ENCODE measurements at regions not wholly inside any gene's neighbourhood (a gene's known extent, or its start where the extent isn't known, plus 50 kb on each side); places are given as distances from the start of the nearest gene placed in this dataset.
A peak's percentile ranks its signal among the peaks of the same experiment; 100 is the strongest.

DNA sequence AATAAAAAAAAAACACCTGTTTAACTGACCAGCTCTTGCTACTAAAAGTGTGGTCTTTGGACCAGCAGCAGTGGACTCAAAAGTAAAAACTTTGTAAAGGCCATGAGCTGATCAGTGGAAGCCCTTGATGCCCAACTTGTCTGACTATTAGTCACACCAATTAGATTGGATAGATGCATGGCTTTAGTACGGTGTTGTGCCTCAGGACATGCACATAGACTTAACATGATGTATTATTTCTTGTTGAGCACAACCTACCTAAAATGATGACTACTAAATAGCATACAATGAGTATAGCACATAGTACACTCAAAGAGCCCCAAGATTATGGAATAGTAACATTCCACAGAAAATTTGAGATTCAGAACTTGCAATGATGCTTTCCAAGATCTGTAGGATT, 95.1 kb upstream of the FIBIN start:
- TF ChIP-seq, protein P1, sequence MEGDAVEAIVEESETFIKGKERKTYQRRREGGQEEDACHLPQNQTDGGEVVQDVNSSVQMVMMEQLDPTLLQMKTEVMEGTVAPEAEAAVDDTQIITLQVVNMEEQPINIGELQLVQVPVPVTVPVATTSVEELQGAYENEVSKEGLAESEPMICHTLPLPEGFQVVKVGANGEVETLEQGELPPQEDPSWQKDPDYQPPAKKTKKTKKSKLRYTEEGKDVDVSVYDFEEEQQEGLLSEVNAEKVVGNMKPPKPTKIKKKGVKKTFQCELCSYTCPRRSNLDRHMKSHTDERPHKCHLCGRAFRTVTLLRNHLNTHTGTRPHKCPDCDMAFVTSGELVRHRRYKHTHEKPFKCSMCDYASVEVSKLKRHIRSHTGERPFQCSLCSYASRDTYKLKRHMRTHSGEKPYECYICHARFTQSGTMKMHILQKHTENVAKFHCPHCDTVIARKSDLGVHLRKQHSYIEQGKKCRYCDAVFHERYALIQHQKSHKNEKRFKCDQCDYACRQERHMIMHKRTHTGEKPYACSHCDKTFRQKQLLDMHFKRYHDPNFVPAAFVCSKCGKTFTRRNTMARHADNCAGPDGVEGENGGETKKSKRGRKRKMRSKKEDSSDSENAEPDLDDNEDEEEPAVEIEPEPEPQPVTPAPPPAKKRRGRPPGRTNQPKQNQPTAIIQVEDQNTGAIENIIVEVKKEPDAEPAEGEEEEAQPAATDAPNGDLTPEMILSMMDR (IDR thresholded peaks at IDR 0.05; ENCODE audit: partially characterized antibody, unreplicated experiment) = no peak
- Mint-ChIP-seq H3K4me3 (ENCODE audit: unreplicated experiment) (no peak overlapping the region), H3K36me3 (ENCODE audit: unreplicated experiment) (no peaks in the 10 kb centered on the region), H3K9me3 (ENCODE audit: unreplicated experiment) (peaks cover 3% of the 10 kb centered on the region), H3K4me1 (ENCODE audit: low read depth, unreplicated experiment) (peaks cover 4% of the 10 kb centered on the region), H3K27me3 (ENCODE audit: unreplicated experiment) (no peaks in the 10 kb centered on the region), H3K27ac (ENCODE audit: unreplicated experiment) (no peak overlapping the region)
- DNase-seq = no peak

DNA sequence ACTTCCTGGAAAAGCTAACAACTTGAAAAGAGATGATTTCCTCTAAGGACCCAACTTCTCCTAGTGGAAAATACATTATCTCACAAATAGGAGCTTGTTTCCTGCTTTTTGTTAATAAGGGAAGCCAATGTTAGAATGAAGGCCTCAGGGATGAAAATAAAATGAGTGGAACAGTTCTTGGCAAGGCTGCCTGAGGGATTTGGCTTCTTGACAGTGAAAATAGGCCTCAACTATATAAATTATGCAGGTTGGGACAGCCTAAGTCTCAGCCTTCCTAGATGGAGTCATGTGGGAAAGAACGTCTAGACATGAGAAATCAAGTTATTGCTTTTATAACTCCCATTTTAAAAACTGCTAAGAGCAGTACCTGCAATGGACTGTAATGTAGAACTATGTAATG, 92.8 kb upstream of the FIBIN start:
- DNase-seq = no peak
- Mint-ChIP-seq H3K36me3 (ENCODE audit: unreplicated experiment) (no peaks in the 10 kb centered on the region), H3K27ac (ENCODE audit: unreplicated experiment) (no peak overlapping the region), H3K4me3 (ENCODE audit: unreplicated experiment) (no peak overlapping the region), H3K27me3 (ENCODE audit: unreplicated experiment) (no peaks in the 10 kb centered on the region), H3K9me3 (ENCODE audit: unreplicated experiment) (no peaks in the 10 kb centered on the region), H3K4me1 (ENCODE audit: low read depth, unreplicated experiment) (peaks cover 12% of the 10 kb centered on the region)
- TF ChIP-seq, protein P1 (IDR thresholded peaks at IDR 0.05; ENCODE audit: partially characterized antibody, unreplicated experiment) = no peak

DNA sequence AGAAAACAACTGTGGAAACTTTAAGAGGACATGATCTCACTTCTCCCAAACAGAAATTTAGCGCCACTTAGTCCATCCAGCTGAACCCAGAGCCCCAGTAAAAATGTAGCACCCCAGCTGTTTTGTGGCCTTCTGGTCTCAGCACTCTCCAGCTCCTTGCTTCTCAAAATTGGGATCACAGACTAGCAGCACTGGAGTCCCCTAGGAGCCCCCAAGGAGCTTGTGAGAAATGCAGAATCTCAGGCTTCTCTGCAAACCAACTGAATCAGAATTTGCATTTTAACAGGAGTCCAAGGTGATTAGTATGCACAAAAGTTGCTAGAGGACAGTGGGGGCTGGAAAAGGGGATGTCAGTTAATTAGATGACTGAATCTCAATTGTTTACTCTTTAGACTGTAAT, 89.8 kb upstream of the FIBIN start:
- TF ChIP-seq, protein P1 (IDR thresholded peaks at IDR 0.05; ENCODE audit: partially characterized antibody, unreplicated experiment) = no peak
- H3K27ac Mint-ChIP-seq (ENCODE audit: unreplicated experiment) = peak overlapping the region; percentile 9
- H3K9me3 Mint-ChIP-seq (ENCODE audit: unreplicated experiment) = no peaks in the 10 kb centered on the region
- peaks cover 12% of the 10 kb centered on the region for H3K4me1 Mint-ChIP-seq (ENCODE audit: low read depth, unreplicated experiment)
- no peak for DNase-seq
- no peak overlapping the region for H3K4me3 Mint-ChIP-seq (ENCODE audit: unreplicated experiment)
- no peaks in the 10 kb centered on the region for H3K27me3 Mint-ChIP-seq (ENCODE audit: unreplicated experiment)
- H3K36me3 Mint-ChIP-seq (ENCODE audit: unreplicated experiment) = no peaks in the 10 kb centered on the region

DNA sequence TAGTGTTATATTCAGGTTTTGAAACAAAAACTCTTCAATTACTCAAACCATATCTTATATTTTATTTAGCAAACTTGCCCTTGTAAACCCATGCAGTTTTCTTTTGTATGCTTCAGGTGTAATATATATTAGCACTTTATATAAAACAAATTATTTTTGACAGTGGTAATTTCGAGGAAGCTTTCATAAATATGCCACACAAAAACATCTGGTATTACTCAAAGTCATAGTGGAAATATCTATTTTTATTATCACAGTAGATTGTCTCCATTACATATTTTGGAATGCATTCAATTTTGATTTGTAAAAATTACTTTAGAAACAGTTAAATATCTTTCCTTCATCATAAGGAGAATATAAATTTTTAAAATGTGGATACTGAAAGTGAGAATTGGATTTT, 89.1 kb upstream of the FIBIN start:
- Mint-ChIP-seq H3K27ac (ENCODE audit: unreplicated experiment) (no peak overlapping the region), H3K36me3 (ENCODE audit: unreplicated experiment) (no peaks in the 10 kb centered on the region), H3K9me3 (ENCODE audit: unreplicated experiment) (no peaks in the 10 kb centered on the region), H3K4me1 (ENCODE audit: low read depth, unreplicated experiment) (peaks cover 12% of the 10 kb centered on the region), H3K4me3 (ENCODE audit: unreplicated experiment) (no peak overlapping the region), H3K27me3 (ENCODE audit: unreplicated experiment) (no peaks in the 10 kb centered on the region)
- no peak for DNase-seq
- TF ChIP-seq, protein P1 (IDR thresholded peaks at IDR 0.05; ENCODE audit: partially characterized antibody, unreplicated experiment) = no peak

DNA sequence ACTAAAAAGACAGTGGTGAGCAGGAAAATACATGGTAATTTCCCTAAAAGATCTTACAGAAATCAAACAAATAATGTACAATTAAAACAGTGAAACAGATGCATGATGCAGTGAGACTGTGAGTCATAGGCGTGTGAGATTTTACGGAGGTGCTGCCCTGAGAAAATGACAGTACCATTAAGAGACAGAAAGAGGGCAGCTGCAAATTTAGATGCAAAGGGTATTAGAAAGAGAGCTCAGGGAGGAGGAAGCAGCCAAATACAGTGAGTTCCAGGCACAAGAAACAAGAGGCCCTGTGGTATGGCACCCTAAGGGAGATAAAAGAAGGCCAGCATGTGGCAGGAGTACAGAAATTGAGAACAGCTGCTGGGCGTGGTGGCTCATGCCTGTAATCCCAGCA, 88.5 kb upstream of the FIBIN start:
- Mint-ChIP-seq H3K4me1 (ENCODE audit: low read depth, unreplicated experiment) (peaks cover 12% of the 10 kb centered on the region), H3K9me3 (ENCODE audit: unreplicated experiment) (no peaks in the 10 kb centered on the region), H3K27me3 (ENCODE audit: unreplicated experiment) (no peaks in the 10 kb centered on the region), H3K36me3 (ENCODE audit: unreplicated experiment) (no peaks in the 10 kb centered on the region), H3K4me3 (ENCODE audit: unreplicated experiment) (no peak overlapping the region), H3K27ac (ENCODE audit: unreplicated experiment) (peak overlapping the region; percentile 13)
- TF ChIP-seq, protein P1 (IDR thresholded peaks at IDR 0.05; ENCODE audit: partially characterized antibody, unreplicated experiment) = no peak
- DNase-seq = no peak

Measured in glutamatergic neuron (in vitro differentiated cells).